Lung (tissue), 11 donors: ENCODE measurements at regions not wholly inside any gene's neighbourhood (a gene's known extent, or its start where the extent isn't known, plus 50 kb on each side); places are given as distances from the start of the nearest gene placed in this dataset.

Experiments
- ATAC-seq: fragments of 200-7000 bp; cut with Tn5 transposase; one replicate; pipeline ENCODE4 v1.9.1; 2020; ENCODE audit warnings: moderate number of reproducible peaks; ENCODE audit not compliant: insufficient read depth, low FRiP score
- DNase-seq, 3 donors: peaks; one replicate each; pipeline ENCODE4 v3.0.0-alpha.2; 2013 to 2017
- H3K27ac ChIP-seq, 2 donors: one replicate each; pipeline ENCODE4 v1.5.1; 2013; ENCODE audit warnings: mild to moderate bottlenecking in 2 of 2, moderate library complexity in 2 of 2, control low read depth in 1 of 2, inconsistent platforms in 1 of 2, low read depth in 1 of 2, low read length in 1 of 2
- H3K27me3 ChIP-seq, 3 donors: one replicate each; pipeline ENCODE4 v1.5.1; 2013; ENCODE audit warnings: low read length in 2 of 3; ENCODE audit not compliant: control insufficient read depth in 3 of 3, insufficient read depth in 3 of 3
- H3K36me3 ChIP-seq, 4 donors: one replicate each; pipeline ENCODE4 v1.5.1; 2013; ENCODE audit warnings: low read length in 4 of 4, mild to moderate bottlenecking in 1 of 4, moderate library complexity in 1 of 4; ENCODE audit not compliant: control insufficient read depth in 4 of 4, insufficient read depth in 4 of 4
- H3K4me1 ChIP-seq, 5 donors: one replicate each; pipeline ENCODE4 v1.5.1; 2013; ENCODE audit warnings: low read length in 5 of 5, mild to moderate bottlenecking in 2 of 5, moderate library complexity in 1 of 5; ENCODE audit not compliant: control insufficient read depth in 5 of 5, insufficient read depth in 5 of 5
- H3K4me3 ChIP-seq: one replicate; pipeline ENCODE4 v1.5.1; 2013; ENCODE audit warnings: mild to moderate bottlenecking, control low read depth, moderate library complexity
- H3K9ac ChIP-seq, 2 donors: one replicate each; pipeline ENCODE4 v1.5.1; 2013; ENCODE audit warnings: low read length in 2 of 2, control low read depth in 1 of 2; ENCODE audit not compliant: insufficient read depth in 1 of 2
- H3K9me3 ChIP-seq, 4 donors: one replicate each; pipeline ENCODE4 v1.5.1; 2013; ENCODE audit warnings: low read length in 3 of 4, mild to moderate bottlenecking in 1 of 4, moderate library complexity in 1 of 4; ENCODE audit not compliant: control insufficient read depth in 4 of 4, insufficient read depth in 3 of 4
- CTCF ChIP-seq: IDR thresholded peaks from 2 replicates; pipeline ENCODE4 v1.5.1; 2012; ENCODE audit warnings: mild to moderate bottlenecking; ENCODE audit errors: control extremely low read depth, extremely low read depth
- WGBS, 2 donors: extraction: QIAGEN DNeasy Blood & Tissue Kit; methylation state at CpG; one replicate each; pipeline ENCODE4 v1.1.7; 2013; 5-methylcytosine and 5-hydroxymethylcytosine counted together
- donor health status: control.
- donor health status: control.
- donor health status: Bipolar disorder and iron deficiency.
- donor health status: healthy.
- donor health status: DM: yes; HTN: yes; CAD: no.

DNA sequence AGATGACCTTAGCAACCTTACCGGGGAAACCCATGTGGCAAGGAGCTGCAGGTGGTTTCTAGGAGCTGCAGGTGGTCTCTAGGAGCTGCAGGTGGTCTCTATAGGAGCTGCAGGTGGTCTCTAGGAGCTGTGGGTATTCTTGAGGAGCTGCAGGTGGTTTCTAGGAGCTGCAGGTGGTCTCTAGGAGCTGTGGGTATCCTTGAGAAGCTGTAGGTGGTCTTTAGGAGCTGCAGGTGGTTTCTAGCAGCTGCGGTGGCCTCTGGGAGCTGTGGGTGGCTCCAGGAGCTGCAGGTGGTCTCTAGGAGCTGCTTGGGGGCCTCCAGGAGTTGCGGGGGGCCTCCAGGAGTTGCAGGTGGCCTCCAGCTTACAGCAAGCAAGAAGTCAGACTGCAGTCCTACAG is 997.5 kb downstream of the TBC1D22A start:
- peaks cover 0 to 6% (median 4%) of the 10 kb centered on the region in 3 donors for H3K27me3 ChIP-seq
- peaks cover 0 to 12% (median 1%) of the 10 kb centered on the region in 4 donors for H3K9me3 ChIP-seq
- H3K27ac ChIP-seq: no peak overlapping the region
- no peak for TF ChIP-seq CTCF
- no peak overlapping the region for H3K9ac ChIP-seq
- no peaks in the 10 kb centered on the region for H3K4me1 ChIP-seq
- H3K36me3 ChIP-seq: no peaks in the 10 kb centered on the region
- WGBS, 2 donors: 81 to 83% methylated on average over 3 of the region's 3 CpGs
- no peak for DNase-seq
- H3K4me3 ChIP-seq: no peak overlapping the region
- no peak for ATAC-seq

DNA sequence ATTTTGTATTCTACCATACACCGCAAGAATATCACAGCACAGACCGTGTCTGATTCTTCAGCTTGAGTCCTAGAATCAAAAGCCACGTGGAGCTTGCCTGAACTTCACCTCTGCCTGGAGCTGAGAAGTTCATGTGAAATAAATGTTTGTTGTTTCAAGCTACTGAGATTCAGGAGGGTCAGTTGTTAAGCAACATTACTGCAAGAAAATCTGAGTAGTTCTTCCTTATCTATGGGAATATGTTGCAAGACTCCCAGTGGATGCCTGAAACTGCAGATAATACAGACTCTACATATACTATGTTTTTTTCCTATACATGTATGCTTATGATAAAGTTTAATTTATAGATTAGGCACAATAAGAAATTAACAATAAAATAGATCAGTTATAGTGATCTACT is 995.3 kb downstream of the TBC1D22A start:
- peak in 1 of 3 donors; percentile 4 for DNase-seq

DNA sequence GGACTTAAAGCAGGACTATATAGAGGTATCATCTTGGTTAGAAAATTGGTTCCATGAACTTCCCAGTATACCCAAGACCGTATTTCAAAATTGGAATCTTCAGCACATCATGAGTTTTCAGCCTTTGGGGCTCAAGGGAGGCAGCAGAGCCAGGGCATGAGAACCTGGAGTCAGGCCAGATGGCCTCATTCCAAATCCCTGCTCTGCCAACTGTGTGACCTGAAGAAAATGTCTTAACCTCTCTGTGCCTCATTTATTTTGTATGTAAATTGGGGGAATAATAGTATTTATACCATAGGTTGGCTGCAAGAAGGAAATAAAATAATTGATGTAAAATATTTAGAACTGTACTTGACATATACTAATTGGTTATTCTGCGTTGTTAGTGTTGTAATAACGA is 987.6 kb downstream of the TBC1D22A start:
- no peak for DNase-seq
- H3K4me1 ChIP-seq: no peaks in the 10 kb centered on the region
- no peaks in the 10 kb centered on the region for H3K27me3 ChIP-seq
- WGBS, 2 donors: 85 to 89% methylated on average over 3 of the region's 3 CpGs
- no peak for ATAC-seq
- no peak overlapping the region for H3K27ac ChIP-seq
- H3K9ac ChIP-seq: no peak overlapping the region
- H3K4me3 ChIP-seq: no peak overlapping the region
- no peaks in the 10 kb centered on the region for H3K36me3 ChIP-seq
- no peaks in the 10 kb centered on the region for H3K9me3 ChIP-seq
- TF ChIP-seq CTCF: no peak

More for the DNA sequence above, 995.3 kb downstream of the TBC1D22A start:
- no peak overlapping the region for H3K27ac ChIP-seq
- peaks cover 0 to 7% (median 1%) of the 10 kb centered on the region in 4 donors for H3K9me3 ChIP-seq
- H3K9ac ChIP-seq: no peak overlapping the region
- WGBS, 2 donors: 78 to 80% methylated on average over 3 of the region's 3 CpGs
- no peaks in the 10 kb centered on the region for H3K36me3 ChIP-seq
- no peak for ATAC-seq
- no peak for TF ChIP-seq CTCF
- peaks cover 0 to 6% (median 4%) of the 10 kb centered on the region in 3 donors for H3K27me3 ChIP-seq
- no peaks in the 10 kb centered on the region for H3K4me1 ChIP-seq
- H3K4me3 ChIP-seq: no peak overlapping the region

DNA sequence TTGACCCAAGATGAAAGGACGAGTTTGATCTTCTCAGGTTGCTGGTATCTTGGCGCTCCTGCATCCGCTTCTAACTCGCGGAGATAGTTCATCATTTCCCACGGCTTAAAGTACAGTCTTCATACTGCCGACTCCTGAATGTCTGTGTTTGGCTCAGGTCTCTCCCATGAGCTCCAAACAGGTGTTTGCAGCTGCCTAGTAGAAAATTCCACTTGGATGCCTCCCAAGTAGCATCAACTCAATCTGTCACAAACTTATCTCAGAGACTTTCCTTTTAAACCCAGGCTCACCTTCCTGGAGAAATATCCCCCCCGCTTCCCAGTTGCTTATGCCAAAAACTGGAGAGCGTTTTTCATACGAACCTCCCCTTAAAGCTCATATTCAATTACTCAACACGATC is 986.5 kb downstream of the TBC1D22A start:
- Histone ChIP-seq H3K27ac (no peak overlapping the region), H3K27me3 (no peaks in the 10 kb centered on the region), H3K9me3 (no peaks in the 10 kb centered on the region), H3K4me1 (no peaks in the 10 kb centered on the region), H3K9ac (no peak overlapping the region), H3K36me3 (no peaks in the 10 kb centered on the region), H3K4me3 (no peak overlapping the region)
- TF ChIP-seq CTCF: no peak
- ATAC-seq: no peak
- 69 to 84% methylated on average over 11 of the region's 11 CpGs for WGBS, 2 donors
- DNase-seq: no peak
